ENCODE measurements at regions not wholly inside any gene's neighbourhood (a gene's known extent, or its start where the extent isn't known, plus 50 kb on each side); places are given as distances from the start of the nearest gene placed in this dataset.

DNA sequence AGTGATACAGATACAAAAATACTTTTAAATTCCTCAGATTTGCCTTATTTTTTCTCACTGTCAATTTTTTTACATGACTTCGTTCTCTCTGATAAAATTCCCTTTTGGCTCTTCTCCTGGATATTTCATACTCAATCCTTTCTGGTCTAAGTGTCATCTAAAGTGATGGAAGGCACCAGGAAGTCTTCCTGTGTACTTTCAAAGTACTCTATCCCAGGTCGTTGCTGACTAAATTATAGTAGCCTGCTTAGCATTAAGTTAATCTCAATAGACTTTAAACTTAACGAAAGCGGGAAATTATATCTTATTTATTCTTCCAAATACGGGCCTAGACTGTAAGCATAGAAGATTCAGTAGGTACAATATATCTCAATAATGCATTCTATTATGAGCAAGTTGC lies 67.8 kb downstream of the CASP12 start:
- Mint-ChIP-seq H3K4me3 (no peak overlapping the region), H3K27me3 (no peaks in the 10 kb centered on the region), H3K4me1 (ENCODE audit: low read depth) (no peaks in the 10 kb centered on the region), H3K27ac (no peak overlapping the region), H3K9me3 (ENCODE audit: low read depth) (no peaks in the 10 kb centered on the region), H3K36me3 (no peaks in the 10 kb centered on the region)

DNA sequence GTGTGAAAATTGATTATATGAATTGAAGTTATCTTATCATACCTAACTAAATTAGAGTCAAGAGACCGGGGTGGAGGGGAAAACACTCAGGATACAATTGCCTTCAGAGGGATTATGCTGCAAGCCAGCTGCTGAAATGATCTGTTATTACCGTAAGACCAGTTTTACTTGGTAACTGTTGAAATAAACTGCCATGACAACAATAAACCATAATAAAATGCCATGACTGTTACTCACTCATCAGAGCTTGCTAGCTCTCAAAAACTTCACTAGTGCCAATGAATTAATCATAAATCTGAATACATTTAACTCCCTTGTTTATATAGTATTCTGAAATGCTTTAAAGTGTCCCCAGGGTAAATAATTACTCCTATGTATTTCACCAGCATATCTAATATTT lies 68.2 kb downstream of the CASP12 start:
- H3K27me3 Mint-ChIP-seq = no peaks in the 10 kb centered on the region
- no peak overlapping the region for H3K27ac Mint-ChIP-seq
- no peaks in the 10 kb centered on the region for H3K9me3 Mint-ChIP-seq (ENCODE audit: low read depth)
- H3K4me1 Mint-ChIP-seq (ENCODE audit: low read depth) = no peaks in the 10 kb centered on the region
- no peaks in the 10 kb centered on the region for H3K36me3 Mint-ChIP-seq
- no peak overlapping the region for H3K4me3 Mint-ChIP-seq

DNA sequence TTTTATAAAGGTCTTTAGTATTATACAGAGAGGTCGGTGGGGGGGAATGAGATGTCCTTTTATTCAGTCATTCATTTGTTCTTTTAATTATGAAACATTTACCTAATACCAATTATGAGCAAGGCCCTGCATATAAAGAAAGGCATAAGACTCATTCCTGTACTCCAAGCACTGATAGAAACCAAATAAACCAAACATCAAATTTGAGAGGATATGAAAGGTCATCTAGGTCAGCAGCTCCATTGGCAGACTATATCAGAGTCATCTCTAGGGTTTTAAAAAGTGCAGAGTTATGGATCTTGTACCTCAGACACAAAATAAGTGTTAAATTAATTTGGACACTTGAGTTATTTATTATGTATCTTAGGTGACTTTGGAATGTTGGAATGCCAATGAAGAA lies 71.5 kb downstream of the CASP12 start:
- H3K27ac Mint-ChIP-seq = no peak overlapping the region
- H3K27me3 Mint-ChIP-seq = no peaks in the 10 kb centered on the region
- no peaks in the 10 kb centered on the region for H3K36me3 Mint-ChIP-seq
- H3K9me3 Mint-ChIP-seq (ENCODE audit: low read depth) = no peaks in the 10 kb centered on the region
- H3K4me3 Mint-ChIP-seq = no peak overlapping the region
- H3K4me1 Mint-ChIP-seq (ENCODE audit: low read depth) = no peaks in the 10 kb centered on the region

DNA sequence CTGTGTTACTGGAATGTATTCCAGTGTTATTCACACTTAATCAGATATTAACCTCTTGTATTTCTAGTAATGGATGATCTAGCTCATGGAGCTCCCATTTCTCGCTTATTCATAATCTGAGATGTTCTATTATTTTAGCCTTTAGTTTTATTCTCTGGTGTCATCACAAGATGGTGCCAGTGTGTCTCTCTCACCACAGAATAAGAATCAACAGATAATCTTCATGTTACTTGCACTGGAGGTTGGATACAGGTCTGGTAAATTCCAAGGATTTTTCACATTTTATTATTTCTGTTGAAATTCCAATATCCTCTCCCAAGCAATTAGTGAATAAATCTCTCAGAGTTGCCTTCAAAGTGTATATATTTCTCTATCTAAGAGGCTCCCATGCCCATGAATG lies 74.6 kb downstream of the CASP12 start:
- Mint-ChIP-seq H3K36me3 (no peaks in the 10 kb centered on the region), H3K4me1 (ENCODE audit: low read depth) (no peaks in the 10 kb centered on the region), H3K9me3 (ENCODE audit: low read depth) (no peaks in the 10 kb centered on the region), H3K27me3 (no peaks in the 10 kb centered on the region), H3K4me3 (no peak overlapping the region), H3K27ac (no peak overlapping the region)

DNA sequence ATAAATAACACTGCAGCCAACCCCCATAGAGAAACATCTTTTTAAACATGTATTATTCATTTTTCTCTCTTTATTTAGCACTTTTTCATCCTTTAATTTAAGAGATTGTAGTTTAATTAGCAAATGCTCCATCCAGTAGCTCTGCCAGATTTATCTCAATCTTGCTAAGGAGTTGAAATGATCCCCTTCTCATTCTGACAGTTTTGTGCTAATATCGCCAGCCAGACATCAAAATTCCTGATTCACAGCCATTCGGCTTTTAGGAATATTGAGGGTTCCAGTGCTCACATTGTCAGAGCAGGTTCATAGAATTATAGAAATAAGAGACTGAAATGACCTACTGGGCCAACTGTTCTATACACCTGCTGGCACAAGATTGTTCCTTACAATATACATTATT lies 77.8 kb downstream of the CASP12 start:
- H3K27me3 Mint-ChIP-seq = no peaks in the 10 kb centered on the region

DNA sequence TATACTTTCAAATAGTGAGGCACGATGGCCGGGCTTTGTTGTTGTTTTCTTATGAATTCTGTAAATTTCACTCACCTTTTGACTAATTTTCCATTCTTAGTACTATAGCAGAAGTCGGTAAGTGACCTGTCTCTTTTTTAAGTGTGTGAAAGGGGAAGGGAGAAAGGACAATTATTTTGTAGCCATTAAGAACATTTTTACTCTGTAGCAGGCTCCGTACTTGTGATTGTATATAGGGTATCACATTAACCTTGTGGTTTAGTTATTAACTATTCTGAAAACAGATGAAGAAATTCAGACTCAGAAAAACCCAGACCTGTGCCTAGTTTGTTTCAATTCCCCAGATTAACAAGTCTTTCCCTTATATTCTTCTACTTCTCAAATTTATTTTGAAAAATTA lies 78.7 kb downstream of the CASP12 start:
- no peak overlapping the region for H3K27ac Mint-ChIP-seq
- no peaks in the 10 kb centered on the region for H3K4me1 Mint-ChIP-seq (ENCODE audit: low read depth)
- H3K27me3 Mint-ChIP-seq = no peaks in the 10 kb centered on the region
- H3K36me3 Mint-ChIP-seq = no peaks in the 10 kb centered on the region
- no peak overlapping the region for H3K4me3 Mint-ChIP-seq
- H3K9me3 Mint-ChIP-seq (ENCODE audit: low read depth) = no peaks in the 10 kb centered on the region

More for the DNA sequence above, 77.8 kb downstream of the CASP12 start:
- H3K4me1 Mint-ChIP-seq (ENCODE audit: low read depth) = no peaks in the 10 kb centered on the region
- H3K9me3 Mint-ChIP-seq (ENCODE audit: low read depth) = no peaks in the 10 kb centered on the region
- H3K36me3 Mint-ChIP-seq = no peaks in the 10 kb centered on the region
- no peak overlapping the region for H3K4me3 Mint-ChIP-seq
- H3K27ac Mint-ChIP-seq = no peak overlapping the region

DNA sequence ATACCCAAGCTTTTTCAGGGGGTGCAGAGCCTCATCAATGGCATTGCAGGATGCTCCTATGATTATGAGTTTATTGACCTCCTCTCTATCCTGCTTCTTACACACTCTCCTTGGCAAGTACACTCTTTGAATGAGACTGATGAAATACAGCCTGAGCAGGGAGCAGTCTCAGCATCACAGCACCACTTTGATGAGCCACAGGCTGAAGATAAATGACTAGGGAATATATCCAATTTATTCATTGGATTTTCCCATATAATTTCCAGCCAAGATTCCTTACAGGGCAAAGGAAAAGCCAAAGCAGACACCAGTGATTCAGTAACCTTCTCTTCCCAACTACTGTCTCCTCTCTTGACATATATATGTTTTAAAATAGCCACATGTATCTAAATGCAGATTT lies 79.2 kb downstream of the CASP12 start:
- Mint-ChIP-seq H3K27me3 (no peaks in the 10 kb centered on the region), H3K36me3 (no peaks in the 10 kb centered on the region), H3K9me3 (ENCODE audit: low read depth) (no peaks in the 10 kb centered on the region), H3K27ac (no peak overlapping the region), H3K4me1 (ENCODE audit: low read depth) (no peaks in the 10 kb centered on the region), H3K4me3 (no peak overlapping the region)

DNA sequence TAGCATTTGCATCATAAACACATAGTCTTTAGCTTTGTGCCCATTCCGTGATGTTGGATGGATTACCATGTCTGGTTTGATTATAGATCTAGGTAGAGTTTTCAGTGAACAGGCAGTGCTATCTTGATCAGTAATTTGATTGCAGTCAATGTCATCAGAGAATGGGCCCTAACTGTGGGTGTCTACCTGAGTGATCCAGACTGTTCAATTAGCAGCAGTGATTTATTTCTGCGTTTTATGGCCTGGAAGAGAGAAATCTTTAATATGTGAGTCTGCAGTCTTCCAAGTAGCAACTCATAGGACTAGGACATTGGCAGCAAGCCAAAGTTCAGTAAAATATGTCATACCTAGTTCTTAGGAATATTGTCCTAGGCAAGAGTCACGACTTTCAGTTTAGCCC lies 80.3 kb downstream of the CASP12 start:
- Mint-ChIP-seq H3K36me3 (no peaks in the 10 kb centered on the region), H3K27ac (no peak overlapping the region), H3K9me3 (ENCODE audit: low read depth) (no peaks in the 10 kb centered on the region), H3K27me3 (no peaks in the 10 kb centered on the region), H3K4me3 (no peak overlapping the region), H3K4me1 (ENCODE audit: low read depth) (no peaks in the 10 kb centered on the region)

DNA sequence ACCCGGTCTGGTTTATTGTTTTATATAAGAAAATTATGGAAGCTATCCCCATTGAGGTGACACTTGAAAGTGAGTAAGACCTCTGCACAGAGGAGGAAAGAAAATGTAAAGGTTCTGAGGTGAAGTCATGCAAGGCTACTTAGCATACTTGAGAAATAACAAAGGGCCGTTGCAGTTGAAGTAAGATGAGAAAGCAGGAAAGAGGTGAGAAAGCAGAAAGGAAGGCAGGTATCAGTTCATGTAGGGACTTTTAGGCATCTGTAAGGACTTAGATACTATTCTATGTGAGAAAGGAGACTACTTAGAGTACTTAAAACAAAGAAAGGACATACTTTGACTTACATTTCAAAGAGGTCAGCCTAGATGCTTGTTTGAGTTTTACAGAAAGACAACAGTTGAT lies 84.7 kb downstream of the CASP12 start:
- no peaks in the 10 kb centered on the region for H3K9me3 Mint-ChIP-seq (ENCODE audit: low read depth)
- no peak overlapping the region for H3K27ac Mint-ChIP-seq
- no peaks in the 10 kb centered on the region for H3K4me1 Mint-ChIP-seq (ENCODE audit: low read depth)
- H3K27me3 Mint-ChIP-seq = no peaks in the 10 kb centered on the region
- H3K36me3 Mint-ChIP-seq = no peaks in the 10 kb centered on the region
- H3K4me3 Mint-ChIP-seq = no peak overlapping the region

DNA sequence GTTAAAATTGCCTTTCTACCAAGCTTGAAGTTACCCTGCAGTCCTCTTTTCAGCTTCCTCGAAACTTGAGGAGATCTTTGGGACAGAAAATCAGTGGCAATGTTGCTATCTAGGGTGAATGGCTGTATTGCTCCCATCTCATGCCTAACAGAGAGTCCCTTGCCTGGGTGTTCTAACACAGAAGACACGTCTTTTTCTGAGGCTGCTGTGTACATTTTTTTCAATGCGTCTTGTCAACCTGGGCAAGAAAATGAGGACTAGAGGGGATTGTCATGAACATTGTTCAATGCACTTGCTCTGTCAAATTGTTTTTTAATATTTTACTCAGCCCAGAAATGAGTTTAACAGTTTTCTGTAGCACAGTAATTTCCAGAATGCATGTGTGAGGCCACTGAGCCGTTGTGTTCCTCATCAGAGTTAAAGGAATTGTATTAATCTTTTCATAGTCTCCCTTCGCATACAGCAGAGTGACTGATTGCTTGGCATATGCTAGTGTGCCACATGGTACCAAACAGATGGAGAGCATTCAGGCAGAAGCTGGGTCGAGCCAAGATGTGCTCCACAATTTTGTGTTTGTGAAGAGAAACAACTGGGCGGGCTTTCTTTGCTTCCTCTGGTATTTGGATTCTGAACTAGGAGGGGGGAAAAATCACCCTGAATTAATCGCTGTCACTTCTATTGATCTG lies 86.0 kb downstream of the CASP12 start:
- Mint-ChIP-seq H3K9me3 (ENCODE audit: low read depth) (no peaks in the 10 kb centered on the region), H3K4me1 (ENCODE audit: low read depth) (no peaks in the 10 kb centered on the region), H3K27me3 (no peaks in the 10 kb centered on the region), H3K4me3 (no peak overlapping the region), H3K36me3 (no peaks in the 10 kb centered on the region), H3K27ac (no peak overlapping the region)

DNA sequence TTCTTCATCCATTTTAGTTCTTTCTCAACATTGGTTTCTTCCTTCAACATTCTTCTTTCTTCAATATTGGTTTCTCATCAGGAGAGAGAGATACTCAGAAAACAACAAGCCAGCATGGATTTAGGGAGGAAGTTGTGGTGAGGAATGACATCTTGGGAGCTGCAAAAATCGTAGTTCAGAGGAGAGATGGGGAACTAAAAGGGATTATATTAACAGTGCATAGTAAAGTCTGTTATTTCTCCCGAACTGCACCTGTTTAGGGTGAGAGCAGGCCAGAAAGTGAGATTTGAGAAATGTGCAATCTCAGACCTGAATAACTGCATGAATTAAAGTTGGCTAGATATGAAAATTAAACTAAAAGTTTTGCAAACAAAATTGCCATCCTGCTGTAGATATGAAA lies 94.5 kb downstream of the CASP12 start:
- no peaks in the 10 kb centered on the region for H3K36me3 Mint-ChIP-seq

DNA sequence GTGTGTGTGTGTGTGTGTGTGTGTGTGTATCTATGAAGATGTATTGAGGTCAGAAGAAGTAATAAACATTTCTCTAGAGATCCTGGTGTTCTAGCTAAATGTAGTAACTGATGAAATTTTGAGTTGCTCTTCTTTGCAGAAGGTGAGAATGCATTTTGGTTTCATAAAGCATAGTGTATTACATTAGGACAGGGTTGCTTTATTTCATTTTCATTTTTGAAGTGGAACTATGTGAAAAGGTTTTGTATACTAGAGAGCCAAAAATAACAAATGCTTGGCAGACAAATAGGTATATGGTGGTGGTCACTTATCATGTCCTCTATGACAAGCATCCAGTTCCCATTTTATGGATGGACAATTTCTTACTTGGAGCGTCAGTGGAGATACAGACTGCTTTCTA lies 99.0 kb downstream of the CASP12 start:
- no peaks in the 10 kb centered on the region for H3K27me3 Mint-ChIP-seq
- H3K9me3 Mint-ChIP-seq (ENCODE audit: low read depth) = peaks cover 3% of the 10 kb centered on the region
- H3K4me3 Mint-ChIP-seq = peak overlapping the region; percentile 79
- H3K4me1 Mint-ChIP-seq (ENCODE audit: low read depth) = peaks cover 35% of the 10 kb centered on the region
- peaks cover 4% of the 10 kb centered on the region for H3K36me3 Mint-ChIP-seq
- peak overlapping the region; percentile 89 for H3K27ac Mint-ChIP-seq

More for the DNA sequence above, 94.5 kb downstream of the CASP12 start:
- no peaks in the 10 kb centered on the region for H3K27me3 Mint-ChIP-seq
- H3K4me3 Mint-ChIP-seq = no peak overlapping the region
- peaks cover 20% of the 10 kb centered on the region for H3K4me1 Mint-ChIP-seq (ENCODE audit: low read depth)
- no peak overlapping the region for H3K27ac Mint-ChIP-seq
- H3K9me3 Mint-ChIP-seq (ENCODE audit: low read depth) = no peaks in the 10 kb centered on the region

DNA sequence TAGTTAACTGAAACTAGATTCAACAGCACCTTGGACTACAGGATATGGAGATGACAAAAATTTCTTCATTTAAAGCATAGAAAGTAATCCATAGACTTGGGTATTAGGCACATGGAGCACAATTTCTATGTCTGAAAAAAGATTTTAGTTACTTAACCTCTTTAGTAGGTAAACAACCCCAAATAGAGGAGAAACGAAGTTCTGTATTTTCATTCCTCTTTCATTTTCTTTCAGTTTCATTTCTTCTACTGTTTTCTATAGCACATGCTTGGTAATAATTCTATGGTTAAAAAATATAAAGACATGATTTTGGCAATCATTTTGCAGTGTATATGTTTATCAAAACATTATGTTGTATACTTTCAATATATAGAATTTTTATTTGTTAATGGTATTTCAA lies 99.5 kb downstream of the CASP12 start:
- Mint-ChIP-seq H3K4me3 (peak overlapping the region; percentile 79), H3K9me3 (ENCODE audit: low read depth) (peaks cover 3% of the 10 kb centered on the region), H3K27ac (peak overlapping the region; percentile 89), H3K36me3 (peaks cover 4% of the 10 kb centered on the region), H3K4me1 (ENCODE audit: low read depth) (peaks cover 35% of the 10 kb centered on the region), H3K27me3 (no peaks in the 10 kb centered on the region)

DNA sequence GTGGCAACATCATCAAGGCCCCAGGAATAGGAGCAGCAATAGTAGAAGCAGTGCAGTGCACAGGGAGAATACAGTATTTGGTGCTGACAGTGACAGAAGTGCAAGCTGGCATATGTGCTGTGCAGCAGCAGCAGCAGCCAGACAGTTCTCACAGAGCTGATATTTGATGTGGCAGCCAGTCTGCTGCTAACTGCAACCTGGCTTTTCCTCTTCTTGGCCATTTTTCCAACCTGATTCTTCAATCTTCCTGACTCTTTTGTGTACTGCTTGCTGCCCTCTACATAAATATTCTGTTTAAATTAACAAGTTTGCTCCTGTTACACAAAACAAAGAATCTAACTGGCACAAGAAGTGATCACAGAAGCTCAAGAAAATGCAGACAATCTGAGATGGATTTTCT lies 102.0 kb downstream of the CASP12 start:
- Mint-ChIP-seq H3K4me3 (no peak overlapping the region), H3K27ac (no peak overlapping the region), H3K9me3 (ENCODE audit: low read depth) (peaks cover 3% of the 10 kb centered on the region), H3K27me3 (no peaks in the 10 kb centered on the region), H3K4me1 (ENCODE audit: low read depth) (peaks cover 33% of the 10 kb centered on the region), H3K36me3 (peaks cover 4% of the 10 kb centered on the region)

DNA sequence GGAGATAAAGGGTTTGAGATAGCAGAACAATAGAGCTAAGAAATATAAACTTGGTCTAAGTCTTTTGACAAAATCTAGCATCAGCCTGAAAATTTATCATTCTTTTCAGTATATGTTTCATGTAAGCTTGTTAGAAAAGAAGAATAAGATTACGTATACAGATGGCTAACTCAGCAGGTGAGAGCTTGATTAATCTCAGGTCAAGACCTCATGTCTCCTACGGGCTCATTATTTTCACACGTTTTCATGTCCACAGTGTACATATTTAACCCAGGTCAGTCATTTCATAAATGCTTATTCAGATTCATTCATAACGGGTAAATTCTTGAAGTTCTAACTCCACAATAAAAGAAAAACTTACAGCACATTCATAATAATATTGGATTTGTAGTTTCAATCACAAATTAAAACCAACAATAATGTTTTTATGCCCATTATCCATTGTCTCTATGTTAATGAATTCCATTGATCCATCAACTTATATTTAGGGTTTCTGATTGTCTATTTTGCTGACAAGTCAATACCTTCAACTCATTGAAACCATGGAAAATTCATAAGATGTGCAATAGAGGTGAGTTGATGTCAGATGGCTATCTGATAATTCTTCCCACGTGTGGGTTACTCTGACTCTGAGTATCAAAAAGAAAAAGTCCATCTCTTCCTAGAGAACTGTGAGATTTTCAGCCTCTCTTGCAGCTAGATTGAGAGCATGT lies 102.6 kb downstream of the CASP12 start:
- Mint-ChIP-seq H3K27ac (no peak overlapping the region), H3K4me3 (no peak overlapping the region), H3K27me3 (no peaks in the 10 kb centered on the region), H3K4me1 (ENCODE audit: low read depth) (peaks cover 31% of the 10 kb centered on the region), H3K9me3 (ENCODE audit: low read depth) (peaks cover 3% of the 10 kb centered on the region), H3K36me3 (peaks cover 4% of the 10 kb centered on the region)

DNA sequence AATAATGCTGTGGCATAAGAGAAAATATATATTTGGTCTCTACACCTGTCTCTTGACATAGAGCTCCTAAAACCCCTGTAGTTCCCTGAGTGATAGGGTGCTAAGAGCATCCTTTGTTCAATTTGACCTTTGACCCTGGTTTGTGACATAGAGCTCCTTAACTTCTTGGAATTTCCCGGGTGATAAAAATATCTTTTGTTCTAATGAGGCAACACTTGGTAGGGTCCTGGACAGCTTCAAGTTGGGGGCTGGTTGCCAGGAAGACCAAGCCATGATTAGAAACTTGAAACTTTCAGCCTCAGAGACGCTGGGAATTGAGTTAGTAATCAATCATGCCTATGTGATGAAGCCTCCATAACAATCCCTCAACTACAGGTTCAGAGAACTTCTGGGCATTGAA lies 105.4 kb downstream of the CASP12 start:
- Mint-ChIP-seq H3K4me3 (no peak overlapping the region), H3K4me1 (ENCODE audit: low read depth) (peaks cover 7% of the 10 kb centered on the region)

More for the DNA sequence above, 105.4 kb downstream of the CASP12 start:
- no peak overlapping the region for H3K27ac Mint-ChIP-seq
- peaks cover 3% of the 10 kb centered on the region for H3K9me3 Mint-ChIP-seq (ENCODE audit: low read depth)
- H3K27me3 Mint-ChIP-seq = no peaks in the 10 kb centered on the region
- peaks cover 4% of the 10 kb centered on the region for H3K36me3 Mint-ChIP-seq

Data from activated naive CD8-positive, alpha-beta T cell (primary cell).